Activated CD8-positive, alpha-beta memory T cell treated with anti-CD3 and anti-CD28 coated beads for 1 hour (primary cell): ENCODE measurements at regions not wholly inside any gene's neighbourhood (a gene's known extent, or its start where the extent isn't known, plus 50 kb on each side); places are given as distances from the start of the nearest gene placed in this dataset.
"Not testable (repeated sequence)": the region's sequence is repeated elsewhere in the genome, so short reads cannot be mapped to it uniquely, and the experiment has no call there.

Experiments used
- DNase-seq, 2 donors: peaks; one replicate each; pipeline ENCODE4 v3.0.0-alpha.2; 2020; ENCODE audit warnings: low read depth in 1 of 2; ENCODE audit errors: extremely low read depth in 1 of 2

GRCh38 chr9:90107726-90108655 lies 503.2 kb downstream of the GADD45G start:
- no peak for DNase-seq

- no peak for DNase-seq
Measured at GRCh38 chr9:90112788-90113187, 508.0 kb downstream of the GADD45G start.

GRCh38 chr9:90114641-90115425 lies 510.0 kb downstream of the GADD45G start:
- DNase-seq, result no peak

GRCh38 chr9:90121762-90122161 lies 517.0 kb downstream of the GADD45G start:
- DNase-seq, result no peak

- no peak for DNase-seq
Measured at GRCh38 chr9:90124961-90125360, 517.7 kb downstream of the DIRAS2 start.

GRCh38 chr9:90127923-90128322 lies 514.7 kb downstream of the DIRAS2 start:
- DNase-seq, result no peak

GRCh38 chr9:90128587-90129190 lies 513.9 kb downstream of the DIRAS2 start:
- DNase-seq, result no peak

- DNase-seq, result no peak
Measured at GRCh38 chr9:90129446-90129845, 513.2 kb downstream of the DIRAS2 start.

GRCh38 chr9:90131568-90131967 lies 511.1 kb downstream of the DIRAS2 start:
- DNase-seq, result no peak

GRCh38 chr9:90132866-90133265 lies 509.8 kb downstream of the DIRAS2 start:
- no peak for DNase-seq

- no peak for DNase-seq
Measured at GRCh38 chr9:90137801-90138200, 504.8 kb downstream of the DIRAS2 start.

- no peak for DNase-seq
Measured at GRCh38 chr9:90140131-90140818, 502.3 kb downstream of the DIRAS2 start.

GRCh38 chr9:90141723-90142122 lies 500.9 kb downstream of the DIRAS2 start:
- DNase-seq, result no peak

- DNase-seq, result peak; percentile 3 to 44
Measured at GRCh38 chr9:90142580-90142979, 500.0 kb downstream of the DIRAS2 start.

GRCh38 chr9:90147426-90147825 lies 495.2 kb downstream of the DIRAS2 start:
- DNase-seq, result no peak

- no peak for DNase-seq
Measured at GRCh38 chr9:90156318-90156717, 486.3 kb downstream of the DIRAS2 start.

- DNase-seq, result no peak
Measured at GRCh38 chr9:90162326-90162725, 480.3 kb downstream of the DIRAS2 start.

GRCh38 chr9:90162819-90163218 lies 479.8 kb downstream of the DIRAS2 start:
- DNase-seq, result no peak

GRCh38 chr9:90165281-90165680 lies 477.3 kb downstream of the DIRAS2 start:
- no peak for DNase-seq

GRCh38 chr9:90166374-90166773 lies 476.2 kb downstream of the DIRAS2 start:
- DNase-seq, result not testable (repeated sequence)

- no peak for DNase-seq
Measured at GRCh38 chr9:90167914-90168313, 474.7 kb downstream of the DIRAS2 start.
